K562 (cell line): ENCODE measurements at regions not wholly inside any gene's neighbourhood (a gene's known extent, or its start where the extent isn't known, plus 50 kb on each side); places are given as distances from the start of the nearest gene placed in this dataset.

Experiments
- ATAC-seq: fragments of 200-7000 bp; cut with Tn5 transposase; 3 replicates; pipeline ENCODE4 v1.9.1; 2020; ENCODE audit warnings: moderate library complexity
- BruUV-seq: library from RNA; stranded (reverse); fragments of 400-500 nt; replicated peaks from 2 replicates; lab custom pipeline; 2021; lab: Mats Ljungman, UMichigan
- CTCF ChIA-PET: fragments of 300-600 bp; formaldehyde crosslinking; extraction: SDS; loops from one replicate; lab custom pipeline; 2021; ENCODE audit warnings: low intra/inter-chr PET ratio; lab: Yijun Ruan, JAX
- POLR2A ChIA-PET: fragments of 300-600, 350-650 bp; sonication (Branson Sonifier 250); formaldehyde crosslinking; extraction: SDS; loops from one replicate; lab custom pipeline; 2021; ENCODE audit warnings: antibody characterized with exemption, inconsistent platforms; lab: Yijun Ruan, JAX
- DNase-seq, 4 experiments: peaks; one replicate each; pipeline versions ENCODE4 v3.0.0 to v3.0.0-alpha.2; 2011 to 2018; ENCODE audit warnings: low spot score in 3 of 4, mixed read lengths in 3 of 4; ENCODE audit errors: extremely low read depth in 1 of 4
- FAIRE-seq: peaks from 2 replicates; lab custom pipeline; 2011; peaks lifted over from hg19 to GRCh38; lab: Jason Lieb, UNC
- H2AFZ ChIP-seq: 2 replicates; pipeline ENCODE4 v1.6.0; 2011; ENCODE audit warnings: low read depth, low read length, control low read depth, inconsistent platforms
- H3K27ac ChIP-seq: fragments of 200-600 bp; 3 replicates; pipeline ENCODE4 v1.8.0; 2011; ENCODE audit warnings: low read depth, mild to moderate bottlenecking, control low read depth, inconsistent platforms, low read length, moderate library complexity, mixed read lengths; ENCODE audit errors: extremely low read depth
- H3K27me3 ChIP-seq, 2 experiments: fragments of 300-600 bp in 1 of 2; 2 replicates in 1 of 2; 3 replicates in 1 of 2; pipeline versions ENCODE4 v1.6.0 to v1.8.0; 2011; ENCODE audit warnings: inconsistent platforms in 2 of 2, low read length in 2 of 2, mild to moderate bottlenecking in 1 of 2, mixed read lengths in 1 of 2, moderate library complexity in 1 of 2; ENCODE audit not compliant: control insufficient read depth in 2 of 2, insufficient read depth in 2 of 2
- H3K36me3 ChIP-seq: fragments of 300-600 bp; 3 replicates; pipeline ENCODE4 v1.8.0; 2011; ENCODE audit warnings: mild to moderate bottlenecking, low read length, inconsistent platforms; ENCODE audit not compliant: control insufficient read depth, insufficient read depth
- H3K4me1 ChIP-seq, 2 experiments: fragments of 200-600 bp in 1 of 2; replicated peaks in 1 of 2; 2 replicates in 1 of 2; 3 replicates in 1 of 2; pipeline versions ENCODE4 v1.5.1 to v1.8.0; 2011; ENCODE audit warnings: inconsistent platforms in 2 of 2, low read length in 2 of 2, mild to moderate bottlenecking in 1 of 2, mixed read lengths in 1 of 2, moderate library complexity in 1 of 2; ENCODE audit not compliant: control insufficient read depth in 2 of 2, insufficient read depth in 2 of 2
- H3K4me2 ChIP-seq: 2 replicates; pipeline ENCODE4 v1.6.1; 2011; ENCODE audit warnings: low read length, control low read depth, inconsistent platforms, mixed read lengths; ENCODE audit not compliant: insufficient read depth
- H3K4me3 ChIP-seq: fragments of 200-600 bp; sonication (generic), shearing (Covaris generic); 2 replicates; pipeline ENCODE4 v1.5.1; 2016; ENCODE audit warnings: control low read depth, inconsistent platforms
- H3K79me2 ChIP-seq: fragments of 200-600 bp; 3 replicates; pipeline ENCODE4 v1.8.0; 2011; ENCODE audit warnings: low read length, inconsistent platforms; ENCODE audit not compliant: control insufficient read depth, insufficient read depth
- H3K9ac ChIP-seq, 2 experiments: 2 replicates each; pipeline versions ENCODE4 v1.6.0 to v1.6.1; 2011; ENCODE audit warnings: low read depth in 2 of 2, low read length in 2 of 2, control low read depth in 1 of 2, inconsistent platforms in 1 of 2, mild to moderate bottlenecking in 1 of 2, mixed read lengths in 1 of 2; ENCODE audit not compliant: insufficient read depth in 1 of 2
- H3K9me1 ChIP-seq: one replicate; pipeline ENCODE4 v1.6.0; 2011; ENCODE audit warnings: inconsistent platforms, mild to moderate bottlenecking, low read length, moderate library complexity; ENCODE audit not compliant: control insufficient read depth, insufficient read depth
- H3K9me3 ChIP-seq: replicated peaks from 2 replicates; pipeline ENCODE4 v1.5.1; 2011; ENCODE audit warnings: low read depth, low read length, inconsistent platforms; ENCODE audit not compliant: control insufficient read depth, insufficient read depth
- H4K20me1 ChIP-seq: replicated peaks from 2 replicates; pipeline ENCODE4 v1.6.1; 2011; ENCODE audit warnings: low read length, inconsistent platforms, mixed read lengths; ENCODE audit not compliant: control insufficient read depth, insufficient read depth
- CBX8 ChIP-seq: fragments of 200-600 bp; sonication (generic); IDR thresholded peaks from 2 replicates; pipeline ENCODE4 v1.6.1; 2012; ENCODE audit warnings: borderline replicate concordance, mixed run types, low read depth, mild to moderate bottlenecking, moderate library complexity, mixed read lengths, low read length, control low read depth, inconsistent platforms; ENCODE audit not compliant: poor library complexity, severe bottlenecking; ENCODE audit errors: extremely low read depth
- CHD4 ChIP-seq: fragments of 200-600 bp; sonication (generic); IDR thresholded peaks from 3 replicates; pipeline ENCODE4 v1.6.1; 2012; ENCODE audit warnings: low read depth, mild to moderate bottlenecking, mixed read lengths, low read length, inconsistent platforms; ENCODE audit not compliant: insufficient read depth, insufficient replicate concordance, poor library complexity, severe bottlenecking
- ELF2 ChIP-seq: fragments of 250-450 bp; sonication (Bioruptor Pico); IDR thresholded peaks from 2 replicates; pipeline ENCODE4 v1.5.0; 2021; ENCODE audit warnings: mild to moderate bottlenecking
- EP300 ChIP-seq: IDR thresholded peaks from 2 replicates; pipeline ENCODE4 v1.6.1; 2012; ENCODE audit warnings: low read length, improper control_type of control experiment
- ID3 ChIP-seq, 2 experiments: fragments of 250-450 bp in 1 of 2; fragments of 450-650 bp in 1 of 2; sonication (Bioruptor Pico) in 1 of 2; IDR thresholded peaks; 2 replicates each; pipeline versions ENCODE4 v1.6.1 to v1.8.0; 2016 to 2021; ENCODE audit warnings: mild to moderate bottlenecking in 2 of 2, moderate library complexity in 2 of 2, missing compliant biosample characterization in 1 of 2, missing genetic modification characterization in 1 of 2
- PHF20 ChIP-seq: fragments of 450-650 bp; IDR thresholded peaks from 2 replicates; pipeline ENCODE4 v1.6.1; 2018; ENCODE audit not compliant: partially characterized antibody
- RFX7 ChIP-seq: fragments of 250-450 bp; sonication (Bioruptor Pico); IDR thresholded peaks from 2 replicates; pipeline ENCODE4 v1.5.1; 2021; ENCODE audit warnings: mild to moderate bottlenecking
- SMARCB1 ChIP-seq: IDR thresholded peaks from 2 replicates; pipeline ENCODE4 v1.6.1; 2011; ENCODE audit warnings: improper control_type of control experiment, low read depth; ENCODE audit not compliant: insufficient read length
- TCFL5 ChIP-seq: fragments of 250-450 bp; sonication (Bioruptor Pico); conservative IDR thresholded peaks from 2 replicates; pipeline ENCODE4 v1.6.1; 2021; ENCODE audit warnings: mild to moderate bottlenecking, moderate library complexity, matching md5 sums
- TEAD2 ChIP-seq: fragments of 450-650 bp; IDR thresholded peaks from 2 replicates; pipeline ENCODE4 v1.6.1; 2016; ENCODE audit warnings: missing genetic modification characterization, control low read depth, missing compliant biosample characterization
- ZNF133 ChIP-seq: fragments of 250-450 bp; sonication (Bioruptor Pico); IDR thresholded peaks from 2 replicates; pipeline ENCODE4 v1.4.0; 2020; ENCODE audit warnings: mild to moderate bottlenecking
- ZNF780A ChIP-seq: fragments of 250-450 bp; sonication (Bioruptor Pico); IDR thresholded peaks from 2 replicates; pipeline ENCODE4 v1.5.0; 2021; ENCODE audit warnings: mild to moderate bottlenecking
- ZSCAN29 ChIP-seq: fragments of 450-650 bp; IDR thresholded peaks from 2 replicates; pipeline ENCODE4 v1.6.1; 2017
- WGBS: fragments of 100-300 bp; shearing (Covaris generic); methylation state at CpG from one replicate; pipeline ENCODE4 v1.1.6; 2016; ENCODE audit warnings: low coverage, mixed read lengths; ENCODE audit not compliant: insufficient coverage; ENCODE audit errors: missing lambda C conversion rate; 5-methylcytosine and 5-hydroxymethylcytosine counted together
- in situ Hi-C: fragments of 300-500 bp; cut with MboI; formaldehyde crosslinking; loops from 4 replicates; pipeline ENCODE4 v1.15.0; 2018; ENCODE audit warnings: inconsistent platforms, mixed read lengths
- intact Hi-C: fragments of 100-400 bp; cut with micrococcal nuclease; formaldehyde crosslinking; loops from 2 replicates; pipeline ENCODE4 v1.14.2; 2022
- TF ChIP-seq, protein P1 (sequence below): fragments of 200-800 bp; sonication (Bioruptor generic); IDR thresholded peaks from 2 replicates; pipeline ENCODE4 v1.6.1; 2017; ENCODE audit warnings: missing genetic modification characterization, missing compliant biosample characterization
- TF ChIP-seq, protein P2 (sequence below), 2 experiments: fragments of 450-650 bp; IDR thresholded peaks; 2 replicates each; pipeline ENCODE4 v1.6.1; 2018; ENCODE audit warnings: mild to moderate bottlenecking in 2 of 2, low read depth in 1 of 2; ENCODE audit not compliant: partially characterized antibody in 2 of 2
- TF ChIP-seq, protein P3 (sequence below): fragments of 450-650 bp; IDR thresholded peaks from 2 replicates; pipeline ENCODE4 v1.6.1; 2018; ENCODE audit warnings: mild to moderate bottlenecking, low read depth; ENCODE audit not compliant: partially characterized antibody

- Histone ChIP-seq H4K20me1 (no peaks in the 10 kb centered on the region), H3K27ac (no peak overlapping the region), H3K36me3 (no peaks in the 10 kb centered on the region), H3K4me1 (no peaks in the 10 kb centered on the region), H3K4me3 (no peak overlapping the region), H3K9me3 (no peaks in the 10 kb centered on the region; the same call in 1 of the 2 replicates), H3K79me2 (no peaks in the 10 kb centered on the region), H3K4me2 (no peak overlapping the region), H3K9ac (no peak overlapping the region), H2AFZ (no peak overlapping the region), H3K9me1 (no peaks in the 10 kb centered on the region), H3K27me3 (no peaks in the 10 kb centered on the region)
- DNase-seq = no peak
- intact Hi-C loops (no loop called here), in situ Hi-C loops (no loop called here)
- ATAC-seq = no peak
- CTCF ChIA-PET = no interaction called here
- BruUV-seq = no TSS peak
- no peak for FAIRE-seq
- 0% methylated on average over 7 of the region's 7 CpGs for WGBS
- POLR2A ChIA-PET = no interaction called here
- TF ChIP-seq PHF20 (no peak), TEAD2 (tag) (no peak), ZSCAN29 (no peak), TCFL5 (CRISPR knock-in tag) (no peak), ZNF780A (no peak), ID3 (CRISPR knock-in tag; IDR thresholded peaks at IDR 0.05) (no peak), ID3 (tag; IDR thresholded peaks at IDR 0.05) (no peak), ELF2 (no peak), CBX8 (no peak), EP300 (no peak), CHD4 (no peak), RFX7 (CRISPR knock-in tag) (no peak), SMARCB1 (no peak), ZNF133 (CRISPR knock-in tag) (no peak)
- TF ChIP-seq, protein P1, sequence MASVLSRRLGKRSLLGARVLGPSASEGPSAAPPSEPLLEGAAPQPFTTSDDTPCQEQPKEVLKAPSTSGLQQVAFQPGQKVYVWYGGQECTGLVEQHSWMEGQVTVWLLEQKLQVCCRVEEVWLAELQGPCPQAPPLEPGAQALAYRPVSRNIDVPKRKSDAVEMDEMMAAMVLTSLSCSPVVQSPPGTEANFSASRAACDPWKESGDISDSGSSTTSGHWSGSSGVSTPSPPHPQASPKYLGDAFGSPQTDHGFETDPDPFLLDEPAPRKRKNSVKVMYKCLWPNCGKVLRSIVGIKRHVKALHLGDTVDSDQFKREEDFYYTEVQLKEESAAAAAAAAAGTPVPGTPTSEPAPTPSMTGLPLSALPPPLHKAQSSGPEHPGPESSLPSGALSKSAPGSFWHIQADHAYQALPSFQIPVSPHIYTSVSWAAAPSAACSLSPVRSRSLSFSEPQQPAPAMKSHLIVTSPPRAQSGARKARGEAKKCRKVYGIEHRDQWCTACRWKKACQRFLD = no peak
- TF ChIP-seq, protein P2, sequence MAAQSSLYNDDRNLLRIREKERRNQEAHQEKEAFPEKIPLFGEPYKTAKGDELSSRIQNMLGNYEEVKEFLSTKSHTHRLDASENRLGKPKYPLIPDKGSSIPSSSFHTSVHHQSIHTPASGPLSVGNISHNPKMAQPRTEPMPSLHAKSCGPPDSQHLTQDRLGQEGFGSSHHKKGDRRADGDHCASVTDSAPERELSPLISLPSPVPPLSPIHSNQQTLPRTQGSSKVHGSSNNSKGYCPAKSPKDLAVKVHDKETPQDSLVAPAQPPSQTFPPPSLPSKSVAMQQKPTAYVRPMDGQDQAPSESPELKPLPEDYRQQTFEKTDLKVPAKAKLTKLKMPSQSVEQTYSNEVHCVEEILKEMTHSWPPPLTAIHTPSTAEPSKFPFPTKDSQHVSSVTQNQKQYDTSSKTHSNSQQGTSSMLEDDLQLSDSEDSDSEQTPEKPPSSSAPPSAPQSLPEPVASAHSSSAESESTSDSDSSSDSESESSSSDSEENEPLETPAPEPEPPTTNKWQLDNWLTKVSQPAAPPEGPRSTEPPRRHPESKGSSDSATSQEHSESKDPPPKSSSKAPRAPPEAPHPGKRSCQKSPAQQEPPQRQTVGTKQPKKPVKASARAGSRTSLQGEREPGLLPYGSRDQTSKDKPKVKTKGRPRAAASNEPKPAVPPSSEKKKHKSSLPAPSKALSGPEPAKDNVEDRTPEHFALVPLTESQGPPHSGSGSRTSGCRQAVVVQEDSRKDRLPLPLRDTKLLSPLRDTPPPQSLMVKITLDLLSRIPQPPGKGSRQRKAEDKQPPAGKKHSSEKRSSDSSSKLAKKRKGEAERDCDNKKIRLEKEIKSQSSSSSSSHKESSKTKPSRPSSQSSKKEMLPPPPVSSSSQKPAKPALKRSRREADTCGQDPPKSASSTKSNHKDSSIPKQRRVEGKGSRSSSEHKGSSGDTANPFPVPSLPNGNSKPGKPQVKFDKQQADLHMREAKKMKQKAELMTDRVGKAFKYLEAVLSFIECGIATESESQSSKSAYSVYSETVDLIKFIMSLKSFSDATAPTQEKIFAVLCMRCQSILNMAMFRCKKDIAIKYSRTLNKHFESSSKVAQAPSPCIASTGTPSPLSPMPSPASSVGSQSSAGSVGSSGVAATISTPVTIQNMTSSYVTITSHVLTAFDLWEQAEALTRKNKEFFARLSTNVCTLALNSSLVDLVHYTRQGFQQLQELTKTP (IDR thresholded peaks at IDR 0.05; ENCODE audit: low read depth in 1 of 2, partially characterized antibody in 2 of 2) = no peak
- TF ChIP-seq, protein P3, sequence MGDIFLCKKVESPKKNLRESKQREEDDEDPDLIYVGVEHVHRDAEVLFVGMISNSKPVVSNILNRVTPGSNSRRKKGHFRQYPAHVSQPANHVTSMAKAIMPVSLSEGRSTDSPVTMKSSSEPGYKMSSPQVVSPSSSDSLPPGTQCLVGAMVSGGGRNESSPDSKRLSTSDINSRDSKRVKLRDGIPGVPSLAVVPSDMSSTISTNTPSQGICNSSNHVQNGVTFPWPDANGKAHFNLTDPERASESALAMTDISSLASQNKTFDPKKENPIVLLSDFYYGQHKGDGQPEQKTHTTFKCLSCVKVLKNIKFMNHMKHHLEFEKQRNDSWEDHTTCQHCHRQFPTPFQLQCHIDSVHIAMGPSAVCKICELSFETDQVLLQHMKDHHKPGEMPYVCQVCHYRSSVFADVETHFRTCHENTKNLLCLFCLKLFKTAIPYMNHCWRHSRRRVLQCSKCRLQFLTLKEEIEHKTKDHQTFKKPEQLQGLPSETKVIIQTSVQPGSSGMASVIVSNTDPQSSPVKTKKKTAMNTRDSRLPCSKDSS = no peak
These were observed 970.5 kb upstream of the SLC35B3 start for GRCh38 chr6:9405825-9406224.
